SK-N-SH treated with all-trans-retinoic acid at 6 μM for 48 hours (cell line): ENCODE measurements at regions not wholly inside any gene's neighbourhood (a gene's known extent, or its start where the extent isn't known, plus 50 kb on each side); places are given as distances from the start of the nearest gene placed in this dataset.

Source experiments
- ATAC-seq: fragments of 200-7000 bp; cut with Tn5 transposase; 3 replicates; pipeline ENCODE4 v1.9.1; 2020; ENCODE audit warnings: mild to moderate bottlenecking, moderate library complexity
- ARNTL ChIP-seq: fragments of 450-650 bp; formaldehyde crosslinking; IDR thresholded peaks from 2 replicates; pipeline ENCODE4 v1.5.0; 2020; ENCODE audit warnings: low read depth, mild to moderate bottlenecking, moderate library complexity, borderline replicate concordance
- BACH2 ChIP-seq: fragments of 250-450 bp; sonication (Bioruptor Pico); IDR thresholded peaks from 2 replicates; pipeline ENCODE4 v1.9.0; 2021; ENCODE audit warnings: mild to moderate bottlenecking, borderline replicate concordance
- ESRRG ChIP-seq: fragments of 250-450 bp; sonication (Bioruptor Pico); IDR thresholded peaks from 2 replicates; pipeline ENCODE4 v1.6.1; 2021; ENCODE audit warnings: mild to moderate bottlenecking
- GLIS3 ChIP-seq: fragments of 250-450 bp; sonication (Bioruptor Pico); IDR thresholded peaks from 2 replicates; pipeline ENCODE4 v1.5.0; 2020; ENCODE audit warnings: mild to moderate bottlenecking, moderate library complexity
- ISL1 ChIP-seq: fragments of 250-450 bp; sonication (Bioruptor Pico); IDR thresholded peaks from 2 replicates; pipeline ENCODE4 v2.1.2; 2022; ENCODE audit warnings: mild to moderate bottlenecking, moderate library complexity
- OSR1 ChIP-seq: fragments of 250-450 bp; sonication (Bioruptor Pico); IDR thresholded peaks from 2 replicates; pipeline ENCODE4 v1.8.0; 2022; ENCODE audit warnings: moderate library complexity, mild to moderate bottlenecking, inconsistent platforms
- PPARA ChIP-seq: fragments of 250-450 bp; sonication (Bioruptor Pico); IDR thresholded peaks from 2 replicates; pipeline ENCODE4 v1.5.0; 2020; ENCODE audit warnings: mild to moderate bottlenecking, borderline replicate concordance
- RARB ChIP-seq: fragments of 250-450 bp; sonication (Bioruptor Pico); IDR thresholded peaks from 2 replicates; pipeline ENCODE4 v1.8.0; 2021; ENCODE audit warnings: mild to moderate bottlenecking, moderate library complexity
- SNAI2 ChIP-seq: fragments of 250-450 bp; sonication (Bioruptor Pico); IDR thresholded peaks from 2 replicates; pipeline ENCODE4 v1.5.0; 2020; ENCODE audit warnings: mild to moderate bottlenecking, moderate library complexity
- TCF4 ChIP-seq: fragments of 250-450 bp; sonication (Bioruptor Pico); IDR thresholded peaks from 2 replicates; pipeline ENCODE4 v1.8.0; 2021; ENCODE audit warnings: mild to moderate bottlenecking, moderate library complexity, borderline replicate concordance
- ZC3H10 ChIP-seq: fragments of 250-450 bp; sonication (Bioruptor Pico); IDR thresholded peaks from 2 replicates; pipeline ENCODE4 v1.5.1; 2021; ENCODE audit warnings: mild to moderate bottlenecking, moderate library complexity
- ZFP3 ChIP-seq: fragments of 250-450 bp; sonication (Bioruptor Pico); IDR thresholded peaks from 2 replicates; pipeline ENCODE4 v1.5.0; 2020; ENCODE audit warnings: mild to moderate bottlenecking, moderate library complexity
- ZFP30 ChIP-seq: fragments of 450-650 bp; formaldehyde crosslinking; IDR thresholded peaks from 2 replicates; pipeline ENCODE4 v1.5.0; 2022; ENCODE audit warnings: mild to moderate bottlenecking, moderate library complexity
- ZNF565 ChIP-seq: fragments of 450-650 bp; formaldehyde crosslinking; conservative IDR thresholded peaks from 2 replicates; pipeline ENCODE4 v1.5.0; 2020; ENCODE audit warnings: low read depth, mild to moderate bottlenecking, moderate library complexity
- ZNF8 ChIP-seq: fragments of 450-650 bp; formaldehyde crosslinking; IDR thresholded peaks from 2 replicates; pipeline ENCODE4 v1.5.0; 2020; ENCODE audit warnings: mild to moderate bottlenecking, moderate library complexity
- TF ChIP-seq, protein P1 (sequence below): fragments of 250-450 bp; sonication (Bioruptor Pico); IDR thresholded peaks from 2 replicates; pipeline ENCODE4 v1.5.1; 2020; ENCODE audit warnings: low read depth, mild to moderate bottlenecking, moderate library complexity
- TF ChIP-seq, protein P2 (sequence below): fragments of 250-450 bp; sonication (Bioruptor Pico); IDR thresholded peaks from 2 replicates; pipeline ENCODE4 v1.5.1; 2021; ENCODE audit warnings: mild to moderate bottlenecking, moderate library complexity
- TF ChIP-seq, protein P3 (sequence below): fragments of 250-450 bp; sonication (Bioruptor Pico); IDR thresholded peaks from 2 replicates; pipeline ENCODE4 v1.8.0; 2020; ENCODE audit warnings: mild to moderate bottlenecking, moderate library complexity, borderline replicate concordance
- TF ChIP-seq, protein P4 (sequence below): fragments of 250-450 bp; sonication (Bioruptor Pico); IDR thresholded peaks from 2 replicates; pipeline ENCODE4 v1.5.0; 2020; ENCODE audit warnings: mild to moderate bottlenecking, moderate library complexity

DNA sequence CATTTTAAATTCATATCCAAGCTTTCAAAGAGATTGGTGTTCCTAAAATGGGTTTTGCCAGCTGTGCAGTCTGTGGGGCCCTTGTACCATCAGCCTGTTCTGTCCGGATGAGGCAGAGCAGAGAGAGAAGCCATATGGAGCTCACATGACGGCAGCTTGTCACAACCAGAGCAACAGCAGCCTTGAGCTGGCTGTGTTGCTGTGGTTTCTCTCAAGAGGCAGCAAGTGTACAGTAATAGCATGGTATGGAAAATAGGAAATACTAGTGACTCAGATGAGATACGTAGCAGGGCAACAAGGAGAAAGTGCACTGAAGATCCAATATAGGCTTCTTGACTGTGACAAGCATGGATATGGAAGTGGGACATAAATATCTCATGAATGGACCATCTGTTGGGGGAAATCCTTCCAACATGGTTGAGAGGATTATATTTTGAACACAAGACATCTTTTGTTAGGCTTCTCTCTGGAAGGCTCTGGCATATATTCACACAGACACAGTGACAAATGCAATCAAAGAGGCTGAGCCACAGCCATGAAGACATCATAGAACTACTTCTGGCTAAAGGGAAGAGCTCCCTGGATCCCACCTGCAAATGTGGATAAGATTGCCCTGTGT is 251.0 kb upstream of the TAC1 start:
- no peak for ATAC-seq
- TF ChIP-seq ARNTL (CRISPR knock-in tag) (no peak), RARB (CRISPR knock-in tag) (no peak), ISL1 (CRISPR knock-in tag) (no peak), BACH2 (no peak), GLIS3 (CRISPR knock-in tag) (no peak), ZNF8 (no peak)
- TF ChIP-seq, protein P1, sequence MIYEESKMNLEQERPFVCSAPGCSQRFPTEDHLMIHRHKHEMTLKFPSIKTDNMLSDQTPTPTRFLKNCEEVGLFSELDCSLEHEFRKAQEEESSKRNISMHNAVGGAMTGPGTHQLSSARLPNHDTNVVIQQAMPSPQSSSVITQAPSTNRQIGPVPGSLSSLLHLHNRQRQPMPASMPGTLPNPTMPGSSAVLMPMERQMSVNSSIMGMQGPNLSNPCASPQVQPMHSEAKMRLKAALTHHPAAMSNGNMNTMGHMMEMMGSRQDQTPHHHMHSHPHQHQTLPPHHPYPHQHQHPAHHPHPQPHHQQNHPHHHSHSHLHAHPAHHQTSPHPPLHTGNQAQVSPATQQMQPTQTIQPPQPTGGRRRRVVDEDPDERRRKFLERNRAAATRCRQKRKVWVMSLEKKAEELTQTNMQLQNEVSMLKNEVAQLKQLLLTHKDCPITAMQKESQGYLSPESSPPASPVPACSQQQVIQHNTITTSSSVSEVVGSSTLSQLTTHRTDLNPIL (CRISPR knock-in tag), result no peak

DNA sequence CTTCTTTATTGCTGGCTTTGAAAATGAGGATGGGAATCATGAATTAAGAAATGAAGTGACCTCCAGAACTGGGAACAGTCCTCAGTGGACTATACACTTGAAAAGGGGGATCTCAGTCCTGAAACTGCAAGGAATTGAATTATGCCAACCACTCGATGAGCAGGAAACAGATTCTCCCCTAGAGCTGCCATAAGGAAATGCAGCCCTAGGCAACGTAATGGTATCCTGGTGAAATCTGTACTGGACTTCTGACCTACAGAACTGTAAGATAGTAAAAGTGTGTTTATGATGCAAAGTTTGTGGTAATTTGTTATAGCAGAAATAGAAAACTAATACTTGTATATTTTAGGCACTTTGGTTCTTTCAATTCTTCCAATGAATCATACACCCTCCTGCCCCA is 236.4 kb upstream of the TAC1 start:
- TF ChIP-seq OSR1, result no peak
- no peak for TF ChIP-seq SNAI2 (CRISPR knock-in tag)
- TF ChIP-seq, protein P1 (CRISPR knock-in tag), result no peak
- TF ChIP-seq ARNTL (CRISPR knock-in tag), result no peak
- TF ChIP-seq ZFP3 (CRISPR knock-in tag), result no peak
- TF ChIP-seq ZNF565, result no peak
- no peak for TF ChIP-seq RARB (CRISPR knock-in tag)
- TF ChIP-seq GLIS3 (CRISPR knock-in tag), result no peak
- TF ChIP-seq TCF4 (CRISPR knock-in tag), result no peak
- TF ChIP-seq, protein P2, sequence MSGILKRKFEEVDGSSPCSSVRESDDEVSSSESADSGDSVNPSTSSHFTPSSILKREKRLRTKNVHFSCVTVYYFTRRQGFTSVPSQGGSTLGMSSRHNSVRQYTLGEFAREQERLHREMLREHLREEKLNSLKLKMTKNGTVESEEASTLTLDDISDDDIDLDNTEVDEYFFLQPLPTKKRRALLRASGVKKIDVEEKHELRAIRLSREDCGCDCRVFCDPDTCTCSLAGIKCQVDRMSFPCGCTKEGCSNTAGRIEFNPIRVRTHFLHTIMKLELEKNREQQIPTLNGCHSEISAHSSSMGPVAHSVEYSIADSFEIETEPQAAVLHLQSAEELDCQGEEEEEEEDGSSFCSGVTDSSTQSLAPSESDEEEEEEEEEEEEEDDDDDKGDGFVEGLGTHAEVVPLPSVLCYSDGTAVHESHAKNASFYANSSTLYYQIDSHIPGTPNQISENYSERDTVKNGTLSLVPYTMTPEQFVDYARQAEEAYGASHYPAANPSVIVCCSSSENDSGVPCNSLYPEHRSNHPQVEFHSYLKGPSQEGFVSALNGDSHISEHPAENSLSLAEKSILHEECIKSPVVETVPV (CRISPR knock-in tag), result no peak
- no peak for TF ChIP-seq PPARA (CRISPR knock-in tag)
- TF ChIP-seq, protein P3, sequence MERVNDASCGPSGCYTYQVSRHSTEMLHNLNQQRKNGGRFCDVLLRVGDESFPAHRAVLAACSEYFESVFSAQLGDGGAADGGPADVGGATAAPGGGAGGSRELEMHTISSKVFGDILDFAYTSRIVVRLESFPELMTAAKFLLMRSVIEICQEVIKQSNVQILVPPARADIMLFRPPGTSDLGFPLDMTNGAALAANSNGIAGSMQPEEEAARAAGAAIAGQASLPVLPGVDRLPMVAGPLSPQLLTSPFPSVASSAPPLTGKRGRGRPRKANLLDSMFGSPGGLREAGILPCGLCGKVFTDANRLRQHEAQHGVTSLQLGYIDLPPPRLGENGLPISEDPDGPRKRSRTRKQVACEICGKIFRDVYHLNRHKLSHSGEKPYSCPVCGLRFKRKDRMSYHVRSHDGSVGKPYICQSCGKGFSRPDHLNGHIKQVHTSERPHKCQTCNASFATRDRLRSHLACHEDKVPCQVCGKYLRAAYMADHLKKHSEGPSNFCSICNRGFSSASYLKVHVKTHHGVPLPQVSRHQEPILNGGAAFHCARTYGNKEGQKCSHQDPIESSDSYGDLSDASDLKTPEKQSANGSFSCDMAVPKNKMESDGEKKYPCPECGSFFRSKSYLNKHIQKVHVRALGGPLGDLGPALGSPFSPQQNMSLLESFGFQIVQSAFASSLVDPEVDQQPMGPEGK (CRISPR knock-in tag), result no peak
- peak; percentile 71 for ATAC-seq

DNA sequence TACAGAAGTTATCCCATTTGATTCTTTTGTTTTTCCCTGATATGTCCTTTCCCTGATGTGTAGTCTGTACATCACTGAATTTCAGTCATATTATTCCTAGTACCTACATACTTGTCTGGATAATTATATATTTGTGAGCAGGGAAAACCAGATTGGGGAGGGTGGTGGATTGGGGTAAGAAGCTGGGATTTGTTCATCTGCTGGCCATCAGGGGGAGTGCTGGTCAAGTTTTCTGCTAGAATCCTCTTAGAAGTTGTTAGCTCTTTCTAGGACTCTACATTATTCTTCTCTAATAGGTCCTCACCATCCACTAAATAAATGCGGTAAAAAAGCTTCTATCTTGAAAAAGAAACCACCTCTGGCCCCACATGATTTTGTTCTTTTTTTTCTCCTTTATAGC is 232.7 kb upstream of the TAC1 start:
- TF ChIP-seq PPARA (CRISPR knock-in tag) (no peak), ESRRG (CRISPR knock-in tag) (no peak), SNAI2 (CRISPR knock-in tag) (no peak), ZFP30 (CRISPR knock-in tag) (no peak), ZC3H10 (no peak)
- TF ChIP-seq, protein P4, sequence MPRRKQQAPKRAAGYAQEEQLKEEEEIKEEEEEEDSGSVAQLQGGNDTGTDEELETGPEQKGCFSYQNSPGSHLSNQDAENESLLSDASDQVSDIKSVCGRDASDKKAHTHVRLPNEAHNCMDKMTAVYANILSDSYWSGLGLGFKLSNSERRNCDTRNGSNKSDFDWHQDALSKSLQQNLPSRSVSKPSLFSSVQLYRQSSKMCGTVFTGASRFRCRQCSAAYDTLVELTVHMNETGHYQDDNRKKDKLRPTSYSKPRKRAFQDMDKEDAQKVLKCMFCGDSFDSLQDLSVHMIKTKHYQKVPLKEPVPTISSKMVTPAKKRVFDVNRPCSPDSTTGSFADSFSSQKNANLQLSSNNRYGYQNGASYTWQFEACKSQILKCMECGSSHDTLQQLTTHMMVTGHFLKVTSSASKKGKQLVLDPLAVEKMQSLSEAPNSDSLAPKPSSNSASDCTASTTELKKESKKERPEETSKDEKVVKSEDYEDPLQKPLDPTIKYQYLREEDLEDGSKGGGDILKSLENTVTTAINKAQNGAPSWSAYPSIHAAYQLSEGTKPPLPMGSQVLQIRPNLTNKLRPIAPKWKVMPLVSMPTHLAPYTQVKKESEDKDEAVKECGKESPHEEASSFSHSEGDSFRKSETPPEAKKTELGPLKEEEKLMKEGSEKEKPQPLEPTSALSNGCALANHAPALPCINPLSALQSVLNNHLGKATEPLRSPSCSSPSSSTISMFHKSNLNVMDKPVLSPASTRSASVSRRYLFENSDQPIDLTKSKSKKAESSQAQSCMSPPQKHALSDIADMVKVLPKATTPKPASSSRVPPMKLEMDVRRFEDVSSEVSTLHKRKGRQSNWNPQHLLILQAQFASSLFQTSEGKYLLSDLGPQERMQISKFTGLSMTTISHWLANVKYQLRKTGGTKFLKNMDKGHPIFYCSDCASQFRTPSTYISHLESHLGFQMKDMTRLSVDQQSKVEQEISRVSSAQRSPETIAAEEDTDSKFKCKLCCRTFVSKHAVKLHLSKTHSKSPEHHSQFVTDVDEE, result no peak
- TF ChIP-seq, protein P1 (CRISPR knock-in tag), result no peak
- peak; percentile 93 for ATAC-seq
